GM20431 (cell line): ENCODE measurements at regions not wholly inside any gene's neighbourhood (a gene's known extent, or its start where the extent isn't known, plus 50 kb on each side); places are given as distances from the start of the nearest gene placed in this dataset.
"Not testable (repeated sequence)": the region's sequence is repeated elsewhere in the genome, so short reads cannot be mapped to it uniquely, and the experiment has no call there.

Source experiments
- in situ Hi-C: fragments of 300-500 bp; cut with MseI, MboI; formaldehyde crosslinking; loops from one replicate; pipeline ENCODE4 v1.15.0; 2020; ENCODE audit warnings: low sequenced_read_pairs; ENCODE audit not compliant: unreplicated experiment

DNA sequence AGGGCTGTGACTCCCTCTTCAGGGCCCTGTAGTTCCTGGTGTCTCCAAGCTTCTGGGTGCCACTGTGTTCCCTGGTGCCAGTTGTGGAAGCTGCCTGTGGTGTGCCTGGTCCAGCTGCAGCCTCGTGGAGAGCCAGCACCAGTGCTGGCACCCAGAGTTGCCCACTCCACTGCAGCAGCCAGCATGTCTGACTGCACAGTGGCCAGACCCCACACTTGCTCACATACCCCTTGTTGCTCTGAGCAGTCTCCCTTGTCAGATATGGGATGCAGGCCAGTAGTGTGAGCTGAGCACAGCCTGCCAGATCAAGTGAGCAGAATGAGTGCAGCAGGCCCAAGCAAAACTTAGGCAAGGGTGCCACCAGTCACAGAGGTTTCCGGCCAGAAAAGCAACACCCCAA, 108.6 kb downstream of the ZMAT1 start:
- in situ Hi-C loops = no loop called here

DNA sequence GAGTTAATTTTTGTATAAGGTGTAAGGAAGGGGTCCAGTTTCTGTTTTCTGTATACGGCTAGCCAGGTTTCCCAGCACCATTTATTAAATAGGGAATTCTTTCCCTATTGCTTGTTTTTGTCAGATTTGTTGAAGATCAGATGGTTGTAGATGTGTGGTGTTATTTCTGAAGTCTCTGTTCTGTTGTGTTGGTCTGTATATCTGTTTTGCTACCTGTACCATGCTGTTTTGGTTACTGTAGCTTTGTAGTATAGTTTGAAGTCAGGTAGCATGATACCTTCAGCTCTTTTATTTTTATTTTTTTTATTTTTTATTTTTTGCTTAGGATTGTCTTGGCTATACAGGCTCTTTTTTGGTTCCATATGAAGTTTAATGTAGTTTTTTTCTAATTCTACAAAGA, 114.1 kb downstream of the ZMAT1 start:
- in situ Hi-C loops = not testable (repeated sequence)

DNA sequence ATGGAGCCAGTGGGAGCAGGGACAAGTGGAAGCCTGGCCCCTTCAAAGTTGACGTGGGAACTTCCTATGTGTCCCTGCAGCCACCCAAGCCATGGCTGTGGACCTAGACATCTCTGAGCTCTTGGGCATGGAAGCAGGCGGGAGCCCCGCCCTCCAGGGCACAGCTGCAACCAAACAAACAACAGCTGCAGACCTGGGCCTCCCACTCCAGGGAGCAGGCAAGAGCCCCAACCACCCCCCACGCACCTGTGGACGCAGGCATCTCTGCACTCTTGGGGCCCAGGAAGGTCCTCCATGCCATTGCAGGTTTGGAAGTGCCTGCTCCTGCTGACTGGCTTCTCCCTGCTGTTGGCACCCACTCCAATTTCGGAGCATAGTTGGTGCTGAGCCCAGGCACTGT, 118.6 kb downstream of the ZMAT1 start:
- in situ Hi-C loops = no loop called here

DNA sequence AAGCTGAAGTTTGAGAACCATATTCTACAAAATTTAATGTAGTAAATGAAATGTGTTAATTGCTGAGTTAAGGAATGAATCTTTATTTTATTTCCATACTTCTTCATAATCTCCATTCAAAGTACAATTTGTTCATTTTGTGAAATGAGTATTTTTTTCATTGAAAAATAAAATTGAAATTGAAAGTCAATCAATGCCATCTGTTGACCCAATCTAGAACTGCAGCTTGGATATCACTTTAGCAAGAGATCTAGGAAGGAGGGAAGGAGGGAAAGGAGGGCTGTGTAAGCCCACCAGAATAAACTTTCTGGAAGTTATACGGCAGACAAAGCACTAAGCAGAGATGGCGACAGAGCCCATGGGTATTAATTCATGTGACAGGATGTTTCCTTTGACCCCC, 128.4 kb downstream of the ZMAT1 start:
- in situ Hi-C loops = no loop called here

DNA sequence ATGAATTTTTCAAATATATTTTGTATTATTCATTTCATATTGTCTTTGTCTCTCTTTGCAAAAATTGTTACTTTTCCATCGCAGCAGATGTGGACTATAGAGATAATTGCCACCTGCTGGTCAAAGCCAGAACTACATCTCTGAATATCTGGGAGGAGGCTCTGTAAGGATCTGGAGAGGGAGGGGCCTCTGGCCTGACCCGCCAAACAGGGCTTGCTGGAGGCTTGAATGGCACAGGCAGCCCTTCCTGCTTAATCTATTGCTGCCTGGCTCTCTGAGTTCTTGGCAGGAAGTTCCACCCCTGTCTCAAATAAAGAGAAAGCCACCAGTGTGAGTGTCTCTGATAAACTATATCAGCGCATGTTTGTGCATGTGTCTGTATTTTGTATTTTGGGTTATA, 132.4 kb downstream of the ZMAT1 start:
- in situ Hi-C loops = loop anchor here (25.0 kb wide), 1 partner anchor 362 kb away; no protein-coding TSS in a partner anchor

DNA sequence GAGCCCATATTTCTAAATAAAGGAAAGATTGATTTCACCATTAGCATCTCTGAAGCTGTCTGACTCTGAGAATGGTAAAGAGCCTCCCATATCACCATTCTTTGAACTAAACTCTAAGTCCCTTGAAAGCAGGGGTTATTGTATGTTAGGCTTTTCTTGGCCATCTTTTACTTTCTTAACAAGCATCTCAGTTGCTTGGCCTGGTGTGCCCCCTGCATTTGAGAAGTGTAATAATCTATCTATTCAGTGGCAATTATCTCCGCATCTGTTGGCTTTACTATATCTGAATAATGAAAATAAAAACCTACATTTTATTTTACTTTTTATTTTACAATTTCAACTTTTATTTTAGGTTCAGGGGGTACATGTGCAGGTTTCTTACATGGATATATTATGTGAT, 128.3 kb upstream of the ARMCX2 start:
- in situ Hi-C loops = loop anchor here (25.0 kb wide), 1 partner anchor 351 kb away; no protein-coding TSS in a partner anchor

DNA sequence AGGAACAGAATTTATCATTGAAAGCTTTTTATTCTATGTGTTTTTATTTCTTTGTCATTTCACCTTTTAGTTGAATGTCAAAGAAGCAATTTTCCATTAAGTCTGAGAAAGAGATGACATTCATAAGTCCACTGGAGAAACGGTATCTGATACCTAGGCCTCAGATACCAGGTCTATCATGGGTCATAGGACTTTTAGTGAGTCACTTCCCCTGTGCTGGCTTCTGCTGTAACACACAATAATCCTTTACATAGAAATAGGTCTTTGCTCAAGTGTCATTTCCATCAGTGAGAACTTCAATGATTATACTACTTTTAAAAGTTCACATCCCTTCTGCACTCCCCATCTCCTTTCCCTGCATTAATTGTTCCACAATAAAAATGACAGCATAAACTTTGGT, 125.5 kb upstream of the ARMCX2 start:
- in situ Hi-C loops = loop anchor here (25.0 kb wide), 1 partner anchor 348 kb away; no protein-coding TSS in a partner anchor

DNA sequence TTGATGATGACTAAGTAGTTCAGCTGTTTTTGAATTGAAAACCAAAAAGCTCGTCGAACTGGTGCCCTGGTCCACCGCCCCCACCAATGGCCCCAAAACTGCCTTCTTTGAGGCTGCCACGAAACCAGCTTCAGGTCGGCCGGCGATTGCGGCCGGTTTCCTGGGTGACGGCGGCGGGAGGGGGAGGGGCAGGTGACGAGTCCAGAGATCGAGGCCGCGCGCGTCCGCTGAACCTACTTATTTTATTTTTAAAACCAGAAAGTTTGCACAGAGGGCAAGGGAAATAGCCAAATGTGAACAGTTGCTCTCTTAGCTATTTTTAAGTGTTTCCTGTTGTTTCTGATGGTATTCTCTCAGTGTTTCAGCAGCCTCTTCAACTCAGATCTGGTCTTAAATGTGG, 120.8 kb upstream of the ARMCX2 start:
- in situ Hi-C loops = loop anchor here (25.0 kb wide), 1 partner anchor 343 kb away; no protein-coding TSS in a partner anchor

DNA sequence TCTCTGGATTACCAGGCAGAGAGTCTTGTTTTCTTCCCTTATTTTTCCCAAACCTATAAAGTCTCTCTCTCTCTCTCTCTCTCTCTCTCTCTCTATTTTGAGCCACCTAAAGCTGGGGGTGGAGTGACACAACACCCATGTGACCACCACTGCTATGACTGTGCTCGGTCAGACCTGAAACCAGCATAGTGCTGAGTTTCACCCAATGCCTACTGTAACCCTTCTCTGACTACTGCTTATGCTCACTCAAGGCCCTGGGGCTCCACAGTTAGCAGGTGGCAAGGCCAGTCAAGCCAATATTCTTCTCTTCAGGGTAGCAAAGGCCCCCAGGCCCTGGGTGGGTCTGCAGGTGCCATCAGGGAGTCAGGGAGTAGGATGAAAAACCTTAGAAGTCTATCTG, 114.7 kb upstream of the ARMCX2 start:
- in situ Hi-C loops = no loop called here

DNA sequence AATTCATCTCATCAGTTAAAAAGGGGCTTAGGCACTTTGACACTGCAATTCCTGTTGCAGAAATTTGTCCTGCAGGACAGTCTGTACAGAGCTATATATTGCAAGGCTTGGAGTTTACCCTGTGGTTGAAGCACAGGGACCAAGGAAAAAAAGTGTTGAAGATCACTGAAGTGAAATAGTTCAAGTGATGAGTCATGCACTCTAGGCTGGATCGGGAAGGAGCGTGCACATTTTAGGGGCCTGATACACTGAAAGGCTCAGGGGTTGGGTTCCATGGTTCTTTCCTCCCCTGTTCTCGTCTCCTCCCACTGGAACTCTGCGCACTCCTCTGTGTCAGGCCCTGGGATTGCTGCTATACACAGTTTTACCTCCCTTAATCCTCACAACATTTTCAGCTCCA, 104.9 kb upstream of the ARMCX2 start:
- in situ Hi-C loops = no loop called here

DNA sequence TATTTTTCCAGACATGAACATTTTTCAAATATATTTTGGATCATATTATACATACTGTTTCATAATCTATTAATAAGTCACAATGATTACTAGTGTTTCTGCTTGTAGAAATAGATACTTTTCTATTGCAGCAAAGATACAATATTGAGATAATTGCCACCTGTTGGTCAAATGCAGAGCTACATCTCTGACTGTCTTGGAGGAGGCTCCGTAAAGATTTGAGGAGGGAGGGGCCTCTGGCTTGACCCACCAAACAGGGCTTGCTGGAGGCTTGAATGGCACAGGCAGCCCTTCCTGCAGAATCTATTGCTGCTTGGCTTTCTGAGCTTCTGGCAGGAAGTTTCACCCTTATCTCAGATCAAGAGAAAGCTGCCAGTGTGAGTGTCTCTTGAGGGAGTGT, 99.3 kb upstream of the ARMCX2 start:
- in situ Hi-C loops = no loop called here

DNA sequence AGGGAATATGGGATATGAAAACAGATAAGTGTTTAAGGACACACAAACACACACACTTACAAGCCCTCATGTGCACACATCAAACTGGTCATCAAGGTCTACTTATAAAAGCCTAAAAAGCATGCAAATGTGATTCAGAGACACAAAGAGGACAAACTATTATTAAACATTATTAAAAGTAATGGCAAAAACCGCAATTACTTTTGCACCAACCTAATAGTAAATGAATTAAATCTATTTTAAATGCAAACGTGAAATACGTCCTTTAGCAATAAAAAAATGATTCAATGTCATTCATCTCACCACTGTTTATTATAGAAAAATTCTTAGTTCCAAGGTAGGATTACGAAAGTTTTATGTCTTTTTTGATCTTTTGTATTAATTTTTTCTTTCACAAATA, 91.1 kb upstream of the ARMCX2 start:
- in situ Hi-C loops = no loop called here

DNA sequence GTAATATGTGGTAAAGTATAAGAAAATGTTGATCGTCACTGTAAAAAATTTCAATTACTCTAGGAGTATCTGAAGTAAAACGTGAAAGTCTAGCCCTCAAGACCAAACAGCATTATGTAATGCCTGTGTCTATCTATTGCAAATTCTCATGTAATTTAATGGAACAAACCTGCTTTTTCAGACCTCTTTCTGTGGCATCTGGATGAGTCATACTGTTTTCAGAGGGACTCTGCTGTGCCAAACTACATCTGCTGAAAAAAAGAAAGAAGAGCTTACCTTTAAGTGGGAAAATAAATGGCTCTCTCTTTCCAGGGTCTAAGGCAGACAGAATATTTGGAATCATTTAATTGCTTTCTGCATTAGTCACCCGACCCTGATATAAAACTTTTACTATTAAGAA, 89.8 kb upstream of the ARMCX2 start:
- in situ Hi-C loops = no loop called here

DNA sequence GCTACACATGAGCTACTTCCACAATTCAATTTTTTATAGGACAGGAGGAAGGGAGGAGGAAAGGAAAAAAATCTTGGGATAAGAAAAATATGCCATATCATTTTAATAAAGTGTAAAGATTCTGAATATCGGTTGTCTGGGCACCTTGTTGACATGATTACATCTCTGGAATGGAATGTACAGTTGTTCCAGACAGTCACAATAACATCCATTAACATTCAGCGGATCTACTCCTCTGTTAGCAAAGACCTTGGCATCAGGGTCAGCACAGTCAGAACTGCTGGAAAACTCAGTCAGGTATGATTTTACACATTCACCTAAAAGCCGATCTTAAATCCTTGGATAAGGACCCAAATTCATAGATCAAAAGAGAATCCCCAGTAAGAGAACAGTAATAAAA, 85.4 kb upstream of the ARMCX2 start:
- in situ Hi-C loops = no loop called here

DNA sequence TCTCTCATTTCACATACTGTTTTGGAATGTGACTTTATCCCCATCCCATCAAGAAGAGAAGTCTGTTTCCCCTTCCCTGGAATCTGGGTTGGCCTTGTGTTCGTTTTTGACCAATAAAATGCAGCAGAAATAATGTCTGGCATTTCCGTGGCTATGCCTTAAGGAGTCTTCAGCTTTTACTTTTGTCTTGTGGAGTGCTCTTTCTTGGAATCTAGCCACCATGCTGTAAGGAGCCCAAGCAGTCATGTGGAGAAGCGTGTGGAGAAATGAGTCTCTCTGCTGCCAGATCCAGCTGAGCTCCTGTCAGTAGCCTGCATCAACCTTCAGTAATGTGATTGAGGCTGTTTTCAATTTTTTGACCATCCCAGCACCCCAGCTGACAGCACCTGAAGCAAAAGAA, 84.4 kb upstream of the ARMCX2 start:
- in situ Hi-C loops = no loop called here

DNA sequence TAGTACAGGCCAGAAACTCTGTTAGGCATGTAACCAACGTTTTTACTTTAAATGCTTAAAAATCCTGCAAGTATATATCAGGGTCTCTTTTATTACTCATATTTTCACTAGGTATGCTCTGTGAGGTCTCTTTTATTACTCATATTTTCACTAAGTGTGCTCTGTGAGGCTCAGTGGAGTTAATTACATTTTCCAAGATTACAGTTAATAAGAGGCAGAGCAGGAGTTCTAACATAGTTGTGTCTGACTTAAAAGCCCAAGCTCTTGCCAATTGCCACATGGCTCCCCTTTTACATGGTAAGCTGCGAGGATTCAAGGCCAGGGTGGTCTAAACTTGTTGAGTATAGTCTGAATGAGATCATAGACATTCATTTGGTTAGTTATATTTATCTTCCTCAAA, 81.0 kb upstream of the ARMCX2 start:
- in situ Hi-C loops = no loop called here

DNA sequence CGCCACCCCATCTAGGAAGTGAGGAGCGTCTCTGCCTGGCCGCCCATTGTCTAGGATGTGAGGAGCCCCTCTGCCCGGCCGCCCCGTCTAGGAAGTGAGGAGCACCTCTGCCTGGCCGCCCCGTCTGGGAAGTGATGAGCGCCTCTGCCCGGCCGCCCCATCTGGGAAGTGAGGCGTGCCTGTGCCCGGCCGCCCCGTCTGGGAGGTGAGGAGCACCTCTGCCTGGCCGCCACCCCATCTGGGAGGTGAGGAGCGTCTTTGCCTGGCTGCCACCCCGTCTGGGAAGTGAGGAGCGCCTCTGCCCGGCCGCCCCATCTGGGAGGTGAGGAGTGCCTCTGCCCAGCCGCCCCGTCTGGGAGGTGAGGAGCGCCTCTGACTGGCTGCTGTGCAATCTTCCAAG, 79.2 kb upstream of the ARMCX2 start:
- in situ Hi-C loops = not testable (repeated sequence)

DNA sequence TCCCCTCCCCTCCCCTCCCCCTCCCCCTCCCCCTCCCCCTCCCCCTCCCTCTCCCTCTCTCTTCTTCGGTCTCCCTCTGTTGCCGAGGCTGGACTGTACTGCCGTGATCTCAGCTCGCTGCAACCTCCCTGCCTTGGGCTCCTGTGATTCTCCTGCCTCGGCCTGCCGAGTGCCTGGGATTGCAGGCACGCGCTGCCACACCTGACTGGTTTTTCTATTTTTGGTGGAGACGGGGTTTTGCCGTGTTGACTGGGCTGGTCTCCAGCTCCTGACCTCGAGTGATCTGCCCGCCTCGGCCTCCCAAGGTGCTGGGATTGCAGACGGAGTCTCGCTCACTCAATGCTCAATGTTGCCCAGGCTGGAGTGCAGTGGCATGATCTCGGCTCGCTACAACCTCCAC, 78.8 kb upstream of the ARMCX2 start:
- in situ Hi-C loops = not testable (repeated sequence)

DNA sequence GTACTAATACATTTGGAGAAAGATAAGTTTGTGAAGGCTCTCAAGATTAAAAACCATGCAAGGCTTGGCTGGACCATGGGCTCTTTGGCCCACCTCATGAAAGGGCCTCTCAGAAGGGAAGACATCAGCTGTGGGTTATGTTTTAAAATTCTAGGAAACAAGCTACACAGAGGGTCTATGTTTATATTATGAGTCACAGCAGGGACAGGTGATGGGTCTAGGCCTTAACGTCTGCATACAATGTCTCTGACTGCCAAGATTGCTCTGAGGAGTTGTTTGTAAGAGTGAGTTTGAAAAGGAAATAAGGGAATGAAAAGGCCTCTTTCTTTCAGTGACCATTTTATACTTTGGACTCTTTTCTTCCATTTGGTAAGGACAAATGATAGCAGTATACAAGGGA, 77.0 kb upstream of the ARMCX2 start:
- in situ Hi-C loops = no loop called here

DNA sequence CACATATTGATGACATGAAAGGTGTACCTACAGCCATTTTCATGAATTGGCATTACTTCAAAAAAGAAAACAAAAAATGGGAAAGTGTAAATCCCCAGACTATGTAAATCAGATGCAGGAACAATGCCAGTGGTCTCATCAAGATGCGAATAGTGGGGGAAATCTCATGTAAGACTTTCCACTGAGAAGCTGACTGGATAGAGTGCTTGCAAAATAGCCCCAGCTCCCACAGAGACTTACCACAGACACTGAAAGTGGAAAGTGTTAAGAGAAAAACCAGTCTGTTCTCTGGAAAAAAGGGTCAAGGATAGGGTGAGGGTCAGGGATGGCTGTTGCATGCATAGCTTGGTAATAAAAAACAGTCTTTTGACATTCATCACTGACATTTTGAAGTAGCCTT, 73.2 kb upstream of the ARMCX2 start:
- in situ Hi-C loops = no loop called here

DNA sequence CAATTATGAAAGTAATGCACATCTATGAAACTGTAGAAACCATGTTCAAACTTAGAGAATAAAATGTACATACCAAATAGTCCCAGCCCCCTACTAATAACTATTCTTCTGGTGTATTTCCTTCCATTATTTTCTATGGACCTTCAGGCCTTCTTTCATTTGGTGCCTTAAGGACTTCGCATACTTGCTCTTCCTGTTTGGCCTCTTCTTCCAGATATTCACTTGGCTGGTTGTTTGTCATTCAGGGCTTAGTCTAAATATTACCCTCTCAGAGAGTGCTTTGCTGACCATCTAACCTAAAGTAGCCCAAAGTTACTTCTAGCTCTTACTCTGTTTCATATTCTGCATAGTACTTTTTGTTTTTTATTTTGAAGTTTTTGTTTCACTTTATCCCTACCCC, 70.3 kb upstream of the ARMCX2 start:
- in situ Hi-C loops = no loop called here
